Right cardiac atrium (tissue), 5 donors: ENCODE measurements at regions not wholly inside any gene's neighbourhood (a gene's known extent, or its start where the extent isn't known, plus 50 kb on each side); places are given as distances from the start of the nearest gene placed in this dataset.
A peak's percentile ranks its signal among the peaks of the same experiment; 100 is the strongest.
"Not testable (repeated sequence)": the region's sequence is repeated elsewhere in the genome, so short reads cannot be mapped to it uniquely, and the experiment has no call there.

Experiments
- ATAC-seq, 2 donors: fragments of 200-7000 bp; cut with Tn5 transposase; one replicate each; pipeline versions ENCODE4 v1.8.0 to v1.9.1; 2020; ENCODE audit warnings: moderate library complexity in 2 of 2, mild to moderate bottlenecking in 1 of 2
- DNase-seq, 3 donors: peaks; one replicate each; pipeline ENCODE4 v3.0.0-alpha.2; 2020
- H3K27ac ChIP-seq: one replicate; pipeline ENCODE4 v1.5.1; 2013; ENCODE audit warnings: mild to moderate bottlenecking, low read length, control low read depth, moderate library complexity
- H3K27me3 ChIP-seq: one replicate; pipeline ENCODE4 v1.6.1; 2013; ENCODE audit not compliant: control insufficient read depth, insufficient read depth
- H3K4me1 ChIP-seq: one replicate; pipeline ENCODE4 v1.6.1; 2013; ENCODE audit warnings: low read length; ENCODE audit not compliant: control insufficient read depth, insufficient read depth
- H3K4me3 ChIP-seq: one replicate; pipeline ENCODE4 v1.5.1; 2013; ENCODE audit warnings: low read length, control low read depth
- H3K9me3 ChIP-seq: one replicate; pipeline ENCODE4 v1.6.1; 2013; ENCODE audit warnings: low read length; ENCODE audit not compliant: control insufficient read depth
- WGBS: extraction: QIAGEN DNeasy Blood & Tissue Kit; methylation state at CpG from one replicate; pipeline ENCODE4 v1.1.7; 2013; 5-methylcytosine and 5-hydroxymethylcytosine counted together
- intact Hi-C, 4 donors: fragments of 100-400 bp; cut with DNase I; formaldehyde crosslinking; loops; one replicate each; pipeline versions ENCODE4 v1.11.0 to v1.14.0; 2022 to 2023
- donor health status: healthy with polysubstance abuse.
- donor health status: DM: no; HTN: yes; CAD: no.
- donor health status: DM: no; HTN: no; CAD: no.
- donor health status: DM: no; HTN: yes; CAD: no; lungs with severe emphysema.
- donor health status: DM: yes; HTN: yes; CAD: no.

DNA sequence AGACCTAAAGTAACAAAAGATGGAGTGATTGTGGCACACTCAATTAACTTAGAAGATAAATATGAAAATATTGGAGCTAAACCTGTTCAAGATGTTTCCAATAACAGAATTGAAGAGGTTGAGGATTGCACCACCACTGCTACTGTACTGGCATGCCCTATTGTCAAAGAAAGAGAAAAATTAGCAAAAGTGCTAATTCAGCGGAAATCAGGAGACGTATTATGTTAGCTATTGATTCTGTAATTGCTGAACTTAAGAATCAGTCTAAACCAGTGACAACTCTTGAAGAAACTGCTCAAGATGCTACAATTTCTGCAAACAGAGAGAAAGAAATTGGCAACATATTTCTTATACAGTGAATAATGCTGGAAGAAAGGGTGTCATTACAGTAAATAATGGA is 754.4 kb downstream of the CDH18 start:
- Histone ChIP-seq H3K9me3 (peaks cover 2% of the 10 kb centered on the region), H3K4me3 (no peak overlapping the region), H3K4me1 (no peaks in the 10 kb centered on the region), H3K27me3 (no peaks in the 10 kb centered on the region), H3K27ac (no peak overlapping the region)
- no peak for ATAC-seq
- DNase-seq, result no peak
- WGBS, result 94% methylated on average over 2 of the region's 2 CpGs
- intact Hi-C loops, result no loop called here

DNA sequence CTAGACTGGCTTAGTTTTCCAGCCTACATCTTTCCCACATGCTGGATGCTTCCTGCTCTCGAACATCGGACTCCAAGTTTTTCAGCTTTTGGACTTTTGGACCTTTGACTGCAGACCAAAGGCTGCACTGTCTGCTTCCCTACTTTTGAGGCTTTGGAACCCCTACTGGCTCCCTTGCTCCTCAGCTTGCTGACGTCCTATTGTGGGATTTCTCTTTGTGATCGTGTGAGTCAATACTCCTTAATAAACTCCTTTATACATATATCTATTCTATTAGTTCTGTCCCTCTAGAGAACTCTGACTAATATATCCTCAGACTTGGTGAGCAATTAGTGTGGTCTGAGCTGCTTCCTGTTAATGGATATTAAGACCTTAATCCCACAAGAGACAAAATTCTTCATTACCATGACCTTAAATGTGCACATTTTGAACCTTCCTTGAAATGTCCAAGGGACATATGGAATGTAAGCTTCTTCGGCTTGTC is 752.9 kb downstream of the CDH18 start:
- DNase-seq (no peak), ATAC-seq (no peak)
- Histone ChIP-seq H3K27me3 (no peaks in the 10 kb centered on the region), H3K9me3 (no peaks in the 10 kb centered on the region), H3K4me3 (no peak overlapping the region), H3K27ac (no peak overlapping the region), H3K4me1 (no peaks in the 10 kb centered on the region)
- intact Hi-C loops, result no loop called here
- 66% methylated on average over 5 of the region's 5 CpGs for WGBS

DNA sequence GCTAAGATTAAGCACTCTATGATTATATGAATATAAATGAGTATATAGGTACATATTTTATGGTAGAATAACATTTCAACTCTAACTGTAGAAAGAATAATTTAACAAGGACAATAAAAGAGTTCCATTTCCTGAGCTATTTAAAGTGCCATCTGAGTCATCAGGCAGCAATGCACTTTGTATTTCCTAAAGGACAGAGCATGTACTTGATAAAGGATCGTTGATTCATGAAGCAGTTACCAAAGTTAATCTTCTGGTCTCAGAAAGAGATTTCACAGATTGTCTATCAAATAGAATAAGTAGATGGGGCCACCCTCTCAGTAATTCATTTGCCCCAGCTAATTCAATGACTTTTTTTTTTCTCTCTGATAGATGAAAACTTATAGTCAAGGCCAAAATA is 747.8 kb downstream of the CDH18 start:
- ATAC-seq, result no peak
- no peak overlapping the region for H3K4me3 ChIP-seq
- H3K27me3 ChIP-seq, result no peaks in the 10 kb centered on the region
- no peaks in the 10 kb centered on the region for H3K9me3 ChIP-seq
- DNase-seq, result no peak
- H3K27ac ChIP-seq, result no peak overlapping the region
- 10% methylated on average over 1 of the region's 1 CpG for WGBS
- H3K4me1 ChIP-seq, result no peaks in the 10 kb centered on the region
- intact Hi-C loops, result no loop called here

DNA sequence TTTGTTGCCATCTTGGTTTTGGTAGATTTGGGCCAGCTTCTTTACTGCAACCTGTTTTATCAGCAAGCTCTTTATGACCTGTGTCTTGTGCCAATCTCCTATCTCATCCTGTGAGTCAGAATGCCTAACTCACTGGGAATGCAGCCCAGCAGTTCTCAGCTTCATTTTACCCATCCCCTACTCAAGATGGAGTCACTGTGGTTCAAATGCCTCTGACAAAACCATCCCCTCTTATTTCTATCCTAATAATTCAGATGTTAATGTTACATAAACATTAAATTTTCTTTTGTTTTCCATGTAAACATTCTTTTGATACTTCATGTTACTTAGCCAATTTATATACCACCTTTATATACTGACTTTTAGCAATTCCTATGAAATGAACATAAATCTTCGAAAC is 746.3 kb downstream of the CDH18 start:
- ATAC-seq, result no peak
- intact Hi-C loops, result no loop called here
- Histone ChIP-seq H3K4me3 (no peak overlapping the region), H3K9me3 (no peaks in the 10 kb centered on the region), H3K27me3 (no peaks in the 10 kb centered on the region), H3K27ac (no peak overlapping the region), H3K4me1 (no peaks in the 10 kb centered on the region)
- no peak for DNase-seq
- WGBS, result 72% methylated on average over 1 of the region's 1 CpG

DNA sequence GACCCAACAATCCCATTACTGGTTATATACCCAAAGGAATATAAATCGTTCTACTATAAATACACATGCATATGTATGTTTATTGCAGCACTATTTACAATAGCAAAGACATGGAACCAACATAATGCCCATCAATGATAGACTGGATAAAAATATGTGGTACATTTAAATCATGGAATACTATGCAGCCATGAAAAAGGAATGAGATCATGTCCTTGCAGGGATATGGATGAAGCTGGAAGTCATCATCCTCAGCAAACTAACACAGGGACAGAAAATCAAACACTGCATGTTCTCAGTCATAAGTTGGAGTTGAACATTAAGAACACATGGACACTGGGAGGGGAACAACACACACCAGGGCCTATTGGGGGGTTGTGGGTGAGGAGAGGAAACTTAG is 741.8 kb downstream of the CDH18 start:
- H3K9me3 ChIP-seq, H3K27me3 ChIP-seq, intact Hi-C loops, ATAC-seq, H3K4me3 ChIP-seq, H3K4me1 ChIP-seq, H3K27ac ChIP-seq, DNase-seq: not testable (repeated sequence)
- WGBS, result 82% methylated on average over 1 of the region's 1 CpG

DNA sequence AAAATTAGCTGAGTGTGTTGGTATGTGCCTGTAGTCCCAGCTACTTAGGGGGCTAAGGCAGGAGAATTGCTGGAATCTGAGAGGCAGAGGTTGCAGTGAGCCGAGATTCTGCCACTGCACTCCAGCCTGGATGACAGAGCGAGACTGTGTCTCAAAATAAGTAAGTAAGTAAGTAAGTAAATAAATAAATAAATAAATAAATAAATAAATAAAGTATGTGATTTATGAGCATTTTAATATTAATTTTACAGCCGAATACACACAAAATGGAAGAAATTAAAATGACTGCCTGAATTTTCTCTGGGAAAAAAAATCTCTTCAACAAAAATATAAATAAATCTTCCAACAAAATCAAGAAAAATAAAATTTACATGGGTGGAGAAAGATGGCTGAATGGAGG is 740.7 kb downstream of the CDH18 start:
- Histone ChIP-seq H3K4me1 (no peaks in the 10 kb centered on the region), H3K4me3 (no peak overlapping the region), H3K9me3 (no peaks in the 10 kb centered on the region), H3K27ac (no peak overlapping the region), H3K27me3 (no peaks in the 10 kb centered on the region)
- intact Hi-C loops, result no loop called here
- WGBS, result 80% methylated on average over 3 of the region's 3 CpGs
- no peak for ATAC-seq
- no peak for DNase-seq

DNA sequence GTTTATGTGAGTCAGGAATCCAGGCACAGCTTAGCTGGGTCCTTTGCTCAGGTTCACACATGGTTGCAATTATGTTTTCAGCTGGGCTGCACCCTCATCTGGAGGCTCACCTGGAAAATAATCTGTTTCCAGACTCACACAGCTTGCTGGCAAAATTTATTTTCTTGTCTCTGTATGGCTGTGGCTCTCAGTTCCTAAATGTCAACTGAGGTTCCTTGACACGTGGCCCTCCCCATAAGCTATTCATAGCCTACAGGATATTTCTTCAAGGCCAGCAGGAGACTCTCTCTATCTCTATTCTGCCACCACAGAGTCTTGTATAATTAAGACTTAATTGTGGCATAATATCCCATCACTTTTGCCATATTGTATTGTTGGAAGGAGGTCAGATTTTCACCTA is 732.0 kb downstream of the CDH18 start:
- Histone ChIP-seq H3K4me3 (no peak overlapping the region), H3K9me3 (peaks cover 2% of the 10 kb centered on the region), H3K27me3 (no peaks in the 10 kb centered on the region), H3K27ac (no peak overlapping the region), H3K4me1 (no peaks in the 10 kb centered on the region)
- WGBS, result 43% methylated on average over 1 of the region's 1 CpG
- ATAC-seq (no peak), DNase-seq (no peak)
- intact Hi-C loops, result no loop called here

DNA sequence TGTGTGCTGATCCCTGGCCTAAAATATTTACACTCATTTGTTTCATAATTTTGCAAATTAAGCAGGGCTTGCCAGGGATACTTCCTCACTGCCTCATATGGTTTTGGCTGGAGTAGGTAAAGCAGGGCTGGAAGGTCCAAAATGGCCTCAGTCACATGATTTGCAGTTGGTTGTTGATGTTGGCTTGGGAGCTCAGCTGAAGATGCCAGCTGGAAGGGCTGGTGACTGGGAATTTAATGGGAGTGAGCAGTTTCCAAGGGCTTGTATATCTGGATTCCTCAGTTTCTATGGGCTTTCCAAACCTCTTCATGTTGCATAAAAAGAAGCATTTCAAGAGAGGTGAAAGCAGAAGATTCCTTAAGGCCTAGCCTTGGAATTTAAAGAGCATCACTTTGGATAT is 729.3 kb downstream of the CDH18 start:
- no peak overlapping the region for H3K27ac ChIP-seq
- ATAC-seq (peak in 1 of 2 donors; percentile 40), DNase-seq (peak; percentile 13 to 54 (median 45))
- H3K9me3 ChIP-seq, result peaks cover 2% of the 10 kb centered on the region
- intact Hi-C loops, result no loop called here
- H3K27me3 ChIP-seq, result no peaks in the 10 kb centered on the region
- no peaks in the 10 kb centered on the region for H3K4me1 ChIP-seq
- no peak overlapping the region for H3K4me3 ChIP-seq

DNA sequence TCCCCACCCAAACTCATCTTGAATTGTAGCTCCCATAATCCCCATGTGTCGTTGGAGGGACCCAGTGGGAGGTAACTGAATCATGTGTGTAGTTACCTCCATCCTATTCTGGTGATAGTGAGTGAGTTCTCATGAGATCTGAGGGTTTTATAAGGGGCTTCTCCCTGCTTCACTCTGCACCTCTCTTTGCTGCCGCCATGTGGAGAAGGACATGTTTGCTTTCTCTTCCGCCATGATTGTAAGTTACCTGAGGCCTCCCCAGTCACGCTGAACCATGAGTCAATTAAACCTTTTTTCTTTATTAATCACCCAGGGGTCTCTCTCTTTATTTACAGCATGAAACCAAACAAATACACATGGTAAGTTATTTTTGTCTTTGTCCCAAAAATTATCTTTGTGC is 726.1 kb downstream of the CDH18 start:
- Histone ChIP-seq H3K9me3 (peaks cover 2% of the 10 kb centered on the region), H3K27ac (no peak overlapping the region), H3K4me1 (no peaks in the 10 kb centered on the region), H3K27me3 (no peaks in the 10 kb centered on the region), H3K4me3 (no peak overlapping the region)
- 84% methylated on average over 4 of the region's 4 CpGs for WGBS
- no peak for ATAC-seq
- no peak for DNase-seq
- intact Hi-C loops, result no loop called here

DNA sequence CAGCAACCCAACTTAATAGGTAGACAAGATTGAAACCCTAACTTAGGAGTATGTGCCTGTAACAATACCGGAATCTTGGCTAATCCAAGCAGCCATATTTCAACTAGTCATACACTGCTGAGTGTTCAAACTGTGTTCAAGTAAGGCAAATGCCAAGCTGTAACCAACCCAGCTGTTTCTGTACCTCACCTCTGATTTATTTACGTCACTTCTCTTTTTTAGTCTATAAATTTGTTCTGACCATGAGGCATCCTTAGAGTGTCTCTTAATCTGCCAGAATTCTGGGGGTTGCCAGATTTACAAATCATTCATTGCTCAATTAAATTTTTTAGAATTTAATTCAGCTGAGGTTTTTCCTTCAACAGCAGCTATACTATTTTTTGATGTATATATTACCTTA is 723.2 kb downstream of the CDH18 start:
- H3K27me3 ChIP-seq, result no peaks in the 10 kb centered on the region
- no peaks in the 10 kb centered on the region for H3K9me3 ChIP-seq
- H3K4me3 ChIP-seq, result no peak overlapping the region
- intact Hi-C loops, result no loop called here
- H3K27ac ChIP-seq, result no peak overlapping the region
- DNase-seq, result no peak
- no peaks in the 10 kb centered on the region for H3K4me1 ChIP-seq
- WGBS, result 87% methylated on average over 2 of the region's 2 CpGs
- ATAC-seq, result no peak

DNA sequence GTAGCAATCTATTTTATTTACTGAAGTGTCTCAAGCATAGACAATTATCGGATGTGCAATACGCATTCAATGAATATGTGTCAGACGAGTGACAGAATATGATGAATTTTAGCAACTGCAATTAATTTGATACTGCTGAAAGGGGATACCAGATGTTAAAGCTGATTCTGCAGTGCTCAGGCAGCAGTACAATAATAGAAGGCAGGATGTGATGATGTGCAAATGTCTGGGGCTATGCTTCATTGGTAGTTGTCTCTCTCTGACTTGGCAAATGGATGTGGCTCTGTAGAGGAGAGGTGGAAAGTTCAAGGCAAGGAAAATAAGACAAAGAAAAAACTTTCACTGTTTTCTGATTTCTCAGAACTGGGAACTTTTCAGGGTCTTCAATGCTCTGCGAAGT is 721.2 kb downstream of the CDH18 start:
- no peaks in the 10 kb centered on the region for H3K4me1 ChIP-seq
- no peak overlapping the region for H3K27ac ChIP-seq
- DNase-seq (no peak), ATAC-seq (no peak)
- intact Hi-C loops, result no loop called here
- no peak overlapping the region for H3K4me3 ChIP-seq
- H3K27me3 ChIP-seq, result no peaks in the 10 kb centered on the region
- H3K9me3 ChIP-seq, result peaks cover 3% of the 10 kb centered on the region
- WGBS, result 83% methylated on average over 4 of the region's 4 CpGs

DNA sequence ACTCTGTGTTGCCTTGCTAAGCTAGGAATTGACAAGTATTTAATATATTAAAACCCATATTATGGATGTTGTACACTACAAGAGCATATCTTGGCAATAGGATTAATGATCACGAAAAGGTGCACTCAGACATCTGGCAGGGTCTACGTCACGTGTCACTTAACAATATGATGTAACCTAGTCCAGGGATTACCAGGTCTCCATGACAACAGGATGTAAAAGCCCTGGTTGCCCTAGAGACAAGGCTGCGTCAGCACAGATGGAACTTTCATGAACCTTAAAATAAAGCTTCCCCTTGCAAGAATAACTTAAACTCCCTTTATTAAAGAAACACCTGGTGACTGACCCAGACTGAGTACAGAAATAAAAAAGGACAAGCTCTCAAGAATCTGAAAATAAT is 717.8 kb downstream of the CDH18 start:
- Histone ChIP-seq H3K27ac (no peak overlapping the region), H3K9me3 (peaks cover 3% of the 10 kb centered on the region), H3K4me3 (no peak overlapping the region), H3K27me3 (no peaks in the 10 kb centered on the region), H3K4me1 (no peaks in the 10 kb centered on the region)
- WGBS, result 78% methylated on average over 4 of the region's 4 CpGs
- DNase-seq (no peak), ATAC-seq (no peak)
- intact Hi-C loops, result no loop called here
